Left ventricle myocardium inferior (tissue), 1 donor: ENCODE measurements at regions not wholly inside any gene's neighbourhood (a gene's known extent, or its start where the extent isn't known, plus 50 kb on each side); places are given as distances from the start of the nearest gene placed in this dataset.
"Not testable (repeated sequence)": the region's sequence is repeated elsewhere in the genome, so short reads cannot be mapped to it uniquely, and the experiment has no call there.

Experiments used
- DNase-seq: peaks from one replicate; pipeline ENCODE4 v3.0.0-alpha.2; 2020
- H3K27ac ChIP-seq: fragments of 200-600 bp; replicated peaks from 2 replicates; pipeline ENCODE4 v1.8.0; 2021
- H3K27me3 ChIP-seq: fragments of 200-600 bp; 2 replicates; pipeline ENCODE4 v1.8.0; 2021; ENCODE audit warnings: low read depth
- H3K36me3 ChIP-seq: fragments of 200-600 bp; 2 replicates; pipeline ENCODE4 v1.8.0; 2021
- H3K4me1 ChIP-seq: fragments of 200-600 bp; 2 replicates; pipeline ENCODE4 v1.8.0; 2021
- H3K4me3 ChIP-seq: fragments of 200-600 bp; 2 replicates; pipeline ENCODE4 v1.8.0; 2021; ENCODE audit warnings: mild to moderate bottlenecking, moderate library complexity
- H3K9me3 ChIP-seq: fragments of 200-600 bp; replicated peaks from 2 replicates; pipeline ENCODE4 v1.8.0; 2021
- CTCF ChIP-seq: fragments of 200-600 bp; IDR thresholded peaks from 2 replicates; pipeline ENCODE4 v1.8.0; 2021; ENCODE audit warnings: antibody characterized with exemption, mild to moderate bottlenecking, borderline replicate concordance
- intact Hi-C: fragments of 100-400 bp; cut with micrococcal nuclease; formaldehyde crosslinking; loops from one replicate; pipeline ENCODE4 v1.11.0; 2022
- donor health status: DM: no; HTN: yes; CAD: no; lungs with severe emphysema.

- H3K27me3 ChIP-seq, result peaks cover 6% of the 10 kb centered on the region
- no peak overlapping the region for H3K27ac ChIP-seq
- no peak overlapping the region for H3K4me3 ChIP-seq
- H3K9me3 ChIP-seq, result no peaks in the 10 kb centered on the region
- no peaks in the 10 kb centered on the region for H3K4me1 ChIP-seq
- H3K36me3 ChIP-seq, result no peaks in the 10 kb centered on the region
- DNase-seq, result no peak
- no peak for TF ChIP-seq CTCF
- intact Hi-C loops, result no loop called here
Measured at GRCh38 chr22:47304191-47304831, 541.9 kb downstream of the TBC1D22A start.

- Histone ChIP-seq H3K4me1 (no peaks in the 10 kb centered on the region), H3K9me3 (no peaks in the 10 kb centered on the region), H3K4me3 (no peak overlapping the region), H3K27me3 (peaks cover 6% of the 10 kb centered on the region), H3K36me3 (no peaks in the 10 kb centered on the region), H3K27ac (no peak overlapping the region)
- intact Hi-C loops, result no loop called here
- no peak for DNase-seq
- TF ChIP-seq CTCF, result no peak
Measured at GRCh38 chr22:47303161-47303890, 540.9 kb downstream of the TBC1D22A start.

GRCh38 chr22:47302587-47302986 lies 540.1 kb downstream of the TBC1D22A start:
- not testable (repeated sequence) for H3K27ac ChIP-seq

GRCh38 chr22:47301820-47302475 lies 539.5 kb downstream of the TBC1D22A start:
- Histone ChIP-seq H3K27me3 (peaks cover 19% of the 10 kb centered on the region), H3K4me3 (no peak overlapping the region), H3K36me3 (no peaks in the 10 kb centered on the region), H3K9me3 (no peaks in the 10 kb centered on the region), H3K4me1 (no peaks in the 10 kb centered on the region), H3K27ac (no peak overlapping the region)
- TF ChIP-seq CTCF, result no peak
- intact Hi-C loops, result no loop called here
- no peak for DNase-seq

More at GRCh38 chr22:47302587-47302986, 540.1 kb downstream of the TBC1D22A start:
- H3K27me3 ChIP-seq, result peaks cover 13% of the 10 kb centered on the region
- H3K36me3 ChIP-seq, DNase-seq, H3K4me1 ChIP-seq, H3K4me3 ChIP-seq, intact Hi-C loops, H3K9me3 ChIP-seq: not testable (repeated sequence)

- intact Hi-C loops, result no loop called here
- no peak overlapping the region for H3K27ac ChIP-seq
- TF ChIP-seq CTCF, result no peak
- no peaks in the 10 kb centered on the region for H3K9me3 ChIP-seq
- H3K27me3 ChIP-seq, result peaks cover 30% of the 10 kb centered on the region
- H3K4me1 ChIP-seq, result no peaks in the 10 kb centered on the region
- DNase-seq, result no peak
- H3K36me3 ChIP-seq, result no peaks in the 10 kb centered on the region
- H3K4me3 ChIP-seq, result no peak overlapping the region
Measured at GRCh38 chr22:47300698-47301405, 538.4 kb downstream of the TBC1D22A start.
